SKM-1 (cell line): ENCODE measurements at regions not wholly inside any gene's neighbourhood (a gene's known extent, or its start where the extent isn't known, plus 50 kb on each side); places are given as distances from the start of the nearest gene placed in this dataset.
"Not testable (repeated sequence)": the region's sequence is repeated elsewhere in the genome, so short reads cannot be mapped to it uniquely, and the experiment has no call there.

ENCODE experiments used
- DNase-seq: peaks from one replicate; lab custom pipeline; 2025; ENCODE audit not compliant: unreplicated experiment; lab: John Stamatoyannopoulos, UW

GRCh38 chr2:156765450-156765849, 329.3 kb downstream of the GPD2 start:
- no peak for DNase-seq

- no peak for DNase-seq
These were observed 333.6 kb downstream of the GPD2 start for GRCh38 chr2:156769802-156770201.

- no peak for DNase-seq
These were observed 342.7 kb downstream of the GPD2 start for GRCh38 chr2:156778916-156779315.

DNA sequence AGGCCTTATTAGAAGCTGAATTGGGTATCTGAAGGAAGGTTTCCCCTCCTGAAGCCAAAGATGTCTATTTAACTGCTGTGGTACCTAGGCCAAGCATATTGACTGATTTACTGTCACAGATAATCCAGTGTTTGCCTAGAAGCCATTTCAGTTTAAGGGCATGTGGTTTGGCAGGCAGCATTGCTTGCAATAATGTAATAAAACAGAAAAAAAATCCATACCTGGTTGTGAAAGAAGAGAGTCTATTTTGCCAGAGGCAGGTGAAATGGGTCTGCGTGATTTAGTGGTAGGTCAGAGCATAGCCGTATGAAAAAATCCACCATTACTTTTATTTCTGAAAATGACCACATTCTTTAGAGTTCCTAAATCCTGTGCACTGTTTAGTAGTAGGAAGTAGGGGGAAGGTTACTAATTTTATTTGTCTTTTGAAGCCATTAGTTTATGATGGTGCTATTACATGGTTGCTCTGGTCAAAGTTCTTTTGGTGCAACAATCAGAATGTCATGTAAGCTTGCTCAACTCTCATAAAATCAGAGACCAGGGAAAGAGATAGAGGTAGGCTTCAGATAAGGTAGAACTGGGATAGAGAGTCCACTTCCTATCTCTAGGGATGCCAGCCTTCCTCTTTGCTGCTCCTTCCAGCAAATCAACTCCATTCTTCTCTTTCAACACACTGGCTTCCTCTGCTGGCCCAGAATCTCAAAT, 343.4 kb downstream of the GPD2 start:
- no peak for DNase-seq

DNA sequence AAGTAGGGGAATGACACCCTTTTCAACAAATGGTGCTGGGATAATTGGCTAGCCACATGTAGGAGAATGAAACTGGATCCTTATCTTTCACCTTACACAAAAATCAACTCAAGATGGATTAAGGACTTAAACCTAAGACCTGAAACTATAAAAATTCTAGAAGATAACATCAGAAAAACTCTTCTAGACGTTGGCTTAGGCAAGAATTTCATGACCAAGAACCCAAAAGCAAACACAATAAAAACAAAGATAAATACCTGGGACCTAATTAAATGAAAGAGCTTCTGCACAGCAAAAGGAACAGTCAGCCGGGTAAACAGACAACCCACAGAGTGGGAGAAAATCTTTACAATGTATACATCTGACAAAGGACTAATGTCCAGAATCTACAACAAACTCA, 345.5 kb downstream of the GPD2 start:
- DNase-seq: not testable (repeated sequence)

- no peak for DNase-seq
These were observed 348.0 kb downstream of the GPD2 start for GRCh38 chr2:156784020-156784701.

DNA sequence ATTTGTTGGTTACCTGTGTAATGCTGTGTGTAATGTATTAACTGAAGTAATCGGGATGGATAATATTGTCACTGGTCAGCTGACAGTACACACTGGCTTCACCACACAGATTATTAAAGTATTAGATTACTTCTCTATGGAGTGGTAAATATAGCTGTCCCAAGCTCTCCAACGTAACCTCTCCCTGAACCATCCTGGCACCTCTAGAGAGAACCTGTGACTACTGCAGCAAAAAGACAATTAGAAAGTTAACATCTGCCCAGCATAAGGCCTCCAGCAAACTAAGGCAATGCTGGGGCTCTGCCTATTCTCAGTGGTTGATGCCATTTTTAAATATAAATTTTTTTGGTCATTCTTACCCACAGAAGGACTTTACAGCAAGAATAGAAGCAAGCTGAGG, 351.3 kb downstream of the GPD2 start:
- DNase-seq: no peak

DNA sequence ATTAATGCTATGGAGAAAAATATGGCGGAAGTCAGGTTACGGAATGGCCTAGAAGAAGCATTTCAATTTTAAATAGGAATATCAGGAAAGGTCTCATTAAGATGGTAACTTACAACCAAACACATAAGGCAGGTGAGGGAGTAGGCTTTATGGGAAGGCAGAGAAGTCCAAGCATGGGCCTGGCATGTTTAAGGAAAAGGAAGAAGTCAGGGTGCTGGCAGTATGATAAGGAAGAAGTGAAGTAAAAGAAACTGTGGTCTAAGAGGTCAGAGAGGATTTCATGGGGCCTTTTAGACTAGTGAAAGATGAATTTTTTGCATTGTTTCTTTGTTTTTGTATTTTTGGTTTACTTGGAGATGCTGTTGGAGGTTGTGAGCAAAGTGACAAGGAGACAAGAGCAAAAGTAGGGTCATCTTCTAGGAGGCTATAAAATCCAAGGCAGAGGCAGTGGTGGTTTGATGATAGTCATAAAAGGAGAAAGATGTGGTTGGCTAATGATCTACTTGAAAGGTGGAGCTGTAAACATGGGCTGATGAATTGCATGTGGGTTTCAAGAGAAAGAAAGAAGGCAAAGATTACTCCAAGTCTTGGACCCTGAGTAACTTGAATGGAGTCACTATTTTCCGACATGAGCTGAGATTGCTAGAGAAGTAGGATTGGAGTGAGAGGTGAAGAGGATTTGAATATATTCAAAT, 354.3 kb downstream of the GPD2 start:
- DNase-seq: no peak

GRCh38 chr2:156792242-156792840, 356.2 kb downstream of the GPD2 start:
- no peak for DNase-seq

GRCh38 chr2:156797832-156798231, 361.7 kb downstream of the GPD2 start:
- no peak for DNase-seq

DNA sequence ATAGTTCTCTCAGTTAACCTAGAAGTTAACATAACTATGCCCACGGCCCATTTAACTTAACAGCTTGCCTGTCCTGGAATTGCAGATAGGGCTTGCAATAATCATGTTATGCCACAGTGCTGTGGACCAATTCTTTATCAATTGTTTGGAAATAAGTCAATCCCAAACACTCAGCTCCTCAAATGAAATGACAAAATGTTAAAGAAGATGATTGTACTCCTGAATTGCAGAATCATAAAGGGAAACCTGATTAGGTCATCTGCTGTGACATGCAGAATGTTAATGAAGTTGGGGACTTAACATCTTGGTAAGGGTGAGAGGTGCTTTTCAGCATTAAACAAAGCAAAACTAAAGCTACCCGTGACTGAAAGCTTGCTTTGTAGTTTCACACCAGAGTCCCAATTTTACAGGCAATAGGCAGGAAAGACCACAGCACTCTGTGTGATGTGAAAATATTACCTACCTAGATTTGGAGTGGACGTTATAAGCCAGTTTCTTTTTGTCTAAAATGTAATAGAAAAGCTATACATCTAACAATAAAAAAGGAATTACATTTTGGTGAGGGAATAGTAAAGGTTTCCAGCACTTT, 364.0 kb downstream of the GPD2 start:
- DNase-seq: no peak

DNA sequence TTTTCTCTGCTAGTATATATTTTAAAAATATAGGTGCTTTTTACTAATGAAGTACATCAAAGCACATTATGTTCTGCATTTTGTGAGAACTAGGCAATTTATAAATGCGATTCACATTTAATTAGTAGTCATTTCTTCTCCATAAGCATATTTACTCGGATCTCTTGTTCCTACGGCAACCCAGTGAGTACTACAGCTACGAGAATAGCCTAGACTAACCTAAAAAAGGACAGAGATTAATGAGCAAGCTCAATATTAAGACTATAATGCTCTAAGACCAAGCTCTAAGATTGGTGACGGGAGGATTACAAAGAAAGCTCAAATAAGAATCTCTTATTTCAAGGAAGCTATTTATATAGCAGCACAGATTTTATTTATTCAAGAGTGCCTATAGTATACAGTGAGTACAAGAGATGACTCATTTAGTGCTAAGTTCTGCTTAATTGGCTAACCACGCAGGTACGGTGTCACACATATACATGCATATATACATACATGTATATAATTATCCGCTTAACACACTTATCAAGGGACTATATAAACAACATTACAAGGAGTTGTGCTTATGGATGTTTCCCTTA, 364.7 kb downstream of the GPD2 start:
- DNase-seq: no peak

GRCh38 chr2:156803243-156803642, 367.1 kb downstream of the GPD2 start:
- no peak for DNase-seq

GRCh38 chr2:156803967-156804366, 367.8 kb downstream of the GPD2 start:
- no peak for DNase-seq

GRCh38 chr2:156810094-156810493, 373.9 kb downstream of the GPD2 start:
- DNase-seq: no peak

DNA sequence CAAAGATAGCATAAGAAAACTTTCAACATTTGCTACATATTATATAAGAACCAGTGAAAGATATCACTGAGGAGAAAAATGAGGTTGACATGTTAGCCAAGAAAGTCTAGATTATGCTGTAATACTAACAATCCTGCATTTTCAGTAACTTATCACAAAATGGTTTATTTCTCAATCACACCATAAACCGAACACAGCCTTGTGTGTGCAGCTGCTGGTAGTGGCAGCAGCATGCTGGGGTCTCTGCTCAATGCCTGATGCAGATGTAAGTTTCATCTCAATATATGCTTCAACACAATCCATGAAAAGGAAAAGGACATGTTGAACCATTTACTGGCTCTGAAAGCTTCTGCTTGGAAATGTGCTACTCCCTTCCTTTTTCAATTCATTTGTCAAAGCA, 376.3 kb downstream of the GPD2 start:
- DNase-seq: no peak

DNA sequence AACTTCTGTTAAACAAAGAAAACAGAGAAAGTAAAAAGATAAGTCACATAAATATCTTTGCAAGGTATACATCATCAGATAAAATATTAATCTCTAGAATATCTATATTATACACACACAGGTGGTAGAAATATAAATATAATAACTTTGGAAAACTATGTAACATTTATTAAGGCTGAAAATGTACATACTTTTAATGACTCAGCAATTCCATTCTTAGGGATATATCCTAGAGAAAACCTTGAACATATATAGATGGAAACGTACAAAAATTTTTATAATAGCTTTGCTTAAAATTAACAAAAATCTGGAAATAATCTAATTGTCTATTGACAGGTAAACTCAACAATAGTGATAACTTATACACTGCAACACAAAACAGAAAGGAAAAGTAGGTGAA, 381.3 kb downstream of the GPD2 start:
- no peak for DNase-seq

GRCh38 chr2:156818221-156818620, 382.0 kb downstream of the GPD2 start:
- no peak for DNase-seq

DNA sequence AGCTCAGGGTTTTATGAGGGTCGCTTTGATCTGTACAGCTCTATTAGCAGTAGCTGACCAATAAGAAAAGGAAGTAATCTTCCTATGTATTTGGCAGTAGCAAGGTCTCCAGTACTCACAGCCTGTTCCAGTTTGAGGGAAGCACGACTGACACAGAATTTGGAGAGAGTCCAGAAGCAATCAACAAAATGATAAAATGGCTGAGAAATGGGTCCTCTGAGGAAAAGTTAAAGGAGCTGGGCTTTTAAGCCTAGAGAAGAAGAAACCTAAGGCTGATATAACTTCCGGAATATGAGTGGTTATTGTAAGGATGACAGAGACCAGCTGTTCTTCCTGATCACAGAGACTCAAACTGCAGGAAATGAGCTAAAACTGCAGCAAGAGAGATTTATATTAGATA, 382.8 kb downstream of the GPD2 start:
- no peak for DNase-seq

GRCh38 chr2:156826341-156826933, 390.3 kb downstream of the GPD2 start:
- DNase-seq: no peak

DNA sequence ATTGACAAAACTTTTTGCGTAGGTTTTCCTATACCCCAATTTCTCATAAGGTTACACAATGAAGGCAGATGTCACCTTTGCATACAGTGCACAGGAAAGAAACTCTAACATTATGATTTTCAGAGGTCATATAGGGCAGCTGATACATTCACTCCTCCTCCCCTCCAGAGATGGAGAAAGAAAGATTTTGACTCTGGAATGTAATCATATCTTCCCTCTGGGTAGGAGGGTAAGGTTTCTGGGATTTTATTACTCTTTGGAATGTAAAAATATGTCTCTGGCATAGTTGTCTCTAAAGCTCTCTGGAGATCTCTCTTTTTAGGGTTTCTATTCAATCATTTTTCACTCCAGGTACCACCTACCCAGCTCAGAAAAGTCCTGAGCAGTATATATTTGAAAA, 398.3 kb downstream of the GPD2 start:
- DNase-seq: no peak
